GM12873 (cell line): ENCODE measurements at regions not wholly inside any gene's neighbourhood (a gene's known extent, or its start where the extent isn't known, plus 50 kb on each side); places are given as distances from the start of the nearest gene placed in this dataset.

Experiments
- TF ChIP-seq, protein P1 (sequence below): IDR thresholded peaks from 2 replicates; pipeline ENCODE4 v1.5.1; 2012; ENCODE audit warnings: low read depth, mild to moderate bottlenecking, moderate library complexity, low read length, control low read depth; ENCODE audit not compliant: insufficient read depth; ENCODE audit errors: missing control alignments

DNA sequence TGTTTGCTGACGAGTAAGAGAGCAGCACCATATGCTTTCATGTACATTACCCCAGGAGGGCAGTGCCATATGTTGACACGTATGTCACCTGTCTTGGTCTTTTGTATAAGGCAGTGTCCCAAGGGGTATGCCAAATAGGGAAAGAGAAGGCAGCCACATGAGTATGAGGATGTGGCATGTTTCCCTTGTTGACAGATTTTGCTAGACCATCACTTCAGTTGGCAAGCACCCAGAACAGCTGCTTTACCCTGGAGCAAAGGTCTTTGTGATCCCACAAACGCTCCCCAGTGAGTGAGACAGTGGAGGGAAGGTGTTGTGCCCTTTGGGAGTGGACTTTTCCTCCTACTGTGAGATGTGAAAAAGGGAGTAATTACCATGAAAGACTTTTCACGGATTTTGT is 350.1 kb downstream of the ETV1 start:
- TF ChIP-seq, protein P1, sequence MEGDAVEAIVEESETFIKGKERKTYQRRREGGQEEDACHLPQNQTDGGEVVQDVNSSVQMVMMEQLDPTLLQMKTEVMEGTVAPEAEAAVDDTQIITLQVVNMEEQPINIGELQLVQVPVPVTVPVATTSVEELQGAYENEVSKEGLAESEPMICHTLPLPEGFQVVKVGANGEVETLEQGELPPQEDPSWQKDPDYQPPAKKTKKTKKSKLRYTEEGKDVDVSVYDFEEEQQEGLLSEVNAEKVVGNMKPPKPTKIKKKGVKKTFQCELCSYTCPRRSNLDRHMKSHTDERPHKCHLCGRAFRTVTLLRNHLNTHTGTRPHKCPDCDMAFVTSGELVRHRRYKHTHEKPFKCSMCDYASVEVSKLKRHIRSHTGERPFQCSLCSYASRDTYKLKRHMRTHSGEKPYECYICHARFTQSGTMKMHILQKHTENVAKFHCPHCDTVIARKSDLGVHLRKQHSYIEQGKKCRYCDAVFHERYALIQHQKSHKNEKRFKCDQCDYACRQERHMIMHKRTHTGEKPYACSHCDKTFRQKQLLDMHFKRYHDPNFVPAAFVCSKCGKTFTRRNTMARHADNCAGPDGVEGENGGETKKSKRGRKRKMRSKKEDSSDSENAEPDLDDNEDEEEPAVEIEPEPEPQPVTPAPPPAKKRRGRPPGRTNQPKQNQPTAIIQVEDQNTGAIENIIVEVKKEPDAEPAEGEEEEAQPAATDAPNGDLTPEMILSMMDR: no peak

DNA sequence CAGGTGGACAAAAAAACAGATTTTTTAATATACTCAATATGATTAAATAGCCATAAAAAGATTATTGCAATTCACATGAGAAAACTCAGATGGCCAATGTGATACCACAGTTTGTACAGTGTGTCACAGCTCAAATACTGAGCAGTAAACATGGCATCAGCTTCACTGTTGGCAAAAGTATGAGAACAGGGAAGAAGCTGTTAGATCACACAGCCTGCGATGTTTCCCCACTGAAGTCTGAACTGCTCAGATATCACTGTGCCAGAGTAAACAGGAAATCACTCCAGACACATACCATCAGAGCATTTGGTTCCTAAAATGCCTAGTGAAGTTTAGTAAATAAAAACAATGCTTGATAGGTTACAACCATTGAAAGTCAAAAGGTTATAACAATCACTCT is 347.8 kb downstream of the ETV1 start:
- TF ChIP-seq, protein P1: no peak

DNA sequence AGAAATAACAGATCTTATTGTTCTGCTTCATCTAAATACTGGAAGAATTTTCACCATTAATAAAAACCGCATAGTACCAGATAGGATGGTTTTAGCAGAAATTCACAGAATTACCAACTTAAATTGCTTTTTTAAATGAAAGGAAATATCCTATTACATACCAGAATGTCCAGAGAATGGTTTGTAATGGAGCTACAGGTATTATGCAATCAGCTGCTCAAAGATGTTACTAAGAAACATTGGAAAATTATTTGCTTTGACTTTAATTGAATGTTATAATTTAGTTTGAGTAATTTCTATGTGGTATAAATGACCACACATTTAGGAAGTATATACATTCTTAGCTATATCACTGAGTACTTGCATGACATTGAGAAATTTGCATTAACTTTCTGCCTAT is 338.3 kb downstream of the ETV1 start:
- TF ChIP-seq, protein P1: no peak

DNA sequence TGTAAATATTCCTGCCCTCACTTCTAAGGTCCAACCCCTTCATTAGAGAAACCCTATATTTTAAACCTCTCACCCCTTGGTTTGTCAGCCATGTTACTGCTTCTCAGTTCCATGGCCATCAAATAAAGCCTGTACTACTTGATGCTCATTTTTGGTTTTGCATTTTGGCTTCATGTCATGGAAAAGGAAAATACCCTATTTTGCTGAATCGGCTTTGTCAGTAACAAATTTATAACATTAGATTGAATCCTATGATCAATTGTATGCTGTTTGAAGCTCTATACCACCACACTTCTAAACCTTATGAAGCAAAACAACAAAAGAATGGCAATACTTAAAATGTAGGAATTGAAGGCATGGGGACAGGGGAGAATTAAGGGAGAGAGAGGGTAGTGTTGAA is 333.1 kb downstream of the ETV1 start:
- TF ChIP-seq, protein P1: no peak

DNA sequence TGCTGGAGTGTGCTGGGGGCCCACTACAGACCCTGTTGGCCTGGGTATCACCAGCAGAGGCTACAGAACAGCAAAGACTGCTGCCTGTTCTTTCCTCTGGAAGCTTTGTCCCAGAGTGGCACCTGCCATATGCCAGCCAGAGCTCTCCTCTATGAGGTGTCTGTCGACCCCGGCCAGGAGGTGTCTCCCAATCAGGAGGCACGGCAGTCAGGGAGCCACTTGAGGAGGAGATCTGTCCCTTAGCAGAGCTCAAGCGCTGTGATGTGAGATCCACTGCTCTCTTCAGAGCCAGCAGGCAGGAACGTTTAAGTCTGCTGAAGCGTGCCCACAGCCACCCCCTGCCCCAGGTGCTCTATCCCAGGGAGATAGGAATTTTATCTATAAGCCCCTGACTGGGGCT is 316.2 kb downstream of the ETV1 start:
- TF ChIP-seq, protein P1: no peak

DNA sequence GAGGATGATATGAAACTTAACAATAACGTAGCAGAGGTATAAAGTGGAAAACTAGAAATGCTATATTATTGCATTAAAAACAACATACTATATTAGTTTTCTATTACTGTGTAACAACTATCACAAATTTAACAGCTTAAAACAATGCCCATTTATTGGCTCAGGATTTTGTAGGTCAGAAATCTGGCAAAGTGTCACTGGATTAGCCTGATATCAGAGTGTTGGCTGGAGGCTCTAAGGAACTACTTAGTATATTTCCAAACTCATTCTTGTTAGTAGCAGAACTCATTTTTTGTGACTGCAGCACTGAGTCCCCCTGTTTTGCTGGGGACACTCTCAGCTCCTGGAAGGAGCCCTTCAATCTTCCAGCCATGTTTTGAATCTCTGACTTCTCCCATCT is 306.8 kb downstream of the ETV1 start:
- TF ChIP-seq, protein P1: no peak

DNA sequence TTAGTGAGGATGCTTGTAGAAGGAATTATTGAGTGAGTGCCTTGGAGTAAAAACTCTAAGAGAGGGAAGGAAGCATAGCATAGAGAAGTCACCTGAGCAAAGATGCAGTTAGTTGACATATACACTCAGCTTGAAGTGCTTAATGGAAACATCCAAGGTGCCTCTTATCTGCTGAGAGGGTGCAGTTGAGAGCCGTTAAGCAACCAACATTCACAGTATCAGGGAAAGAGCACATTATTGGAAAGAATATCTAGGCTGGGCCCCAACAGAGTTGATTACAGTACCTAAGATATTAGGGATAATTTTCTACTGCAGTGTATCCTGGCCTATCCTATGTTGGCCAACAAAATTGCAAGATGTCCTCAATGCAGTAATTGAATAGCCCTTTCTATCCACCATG is 302.0 kb downstream of the ETV1 start:
- TF ChIP-seq, protein P1: no peak
